HG03457 (cell line): ENCODE measurements at regions not wholly inside any gene's neighbourhood (a gene's known extent, or its start where the extent isn't known, plus 50 kb on each side); places are given as distances from the start of the nearest gene placed in this dataset.
"Not testable (repeated sequence)": the region's sequence is repeated elsewhere in the genome, so short reads cannot be mapped to it uniquely, and the experiment has no call there.

Experiments
- ATAC-seq: cut with Tn5 transposase; IDR thresholded peaks from one replicate; pipeline ENCODE4 v1.9.1; 2021; ENCODE audit warnings: moderate number of reproducible peaks; ENCODE audit not compliant: unreplicated experiment

DNA sequence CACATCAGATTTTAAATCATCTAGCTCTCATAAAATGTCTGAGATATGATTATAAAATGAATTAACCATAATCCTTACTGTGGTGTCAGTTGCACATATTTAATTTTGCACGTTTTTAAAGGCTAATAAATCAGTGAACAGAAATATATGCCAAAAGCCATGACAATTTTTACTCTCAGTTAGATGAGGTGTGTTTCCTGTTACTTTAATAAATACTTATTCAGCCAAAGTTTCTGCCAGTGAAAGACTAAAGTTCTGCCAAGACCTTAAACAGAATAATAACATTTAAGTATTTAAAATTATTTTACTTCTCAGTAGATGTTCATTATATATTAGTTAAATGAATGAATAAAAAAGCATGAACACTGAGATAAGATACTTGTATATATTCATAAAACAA, 1150.1 kb downstream of the NAALADL2 start:
- ATAC-seq: no peak

DNA sequence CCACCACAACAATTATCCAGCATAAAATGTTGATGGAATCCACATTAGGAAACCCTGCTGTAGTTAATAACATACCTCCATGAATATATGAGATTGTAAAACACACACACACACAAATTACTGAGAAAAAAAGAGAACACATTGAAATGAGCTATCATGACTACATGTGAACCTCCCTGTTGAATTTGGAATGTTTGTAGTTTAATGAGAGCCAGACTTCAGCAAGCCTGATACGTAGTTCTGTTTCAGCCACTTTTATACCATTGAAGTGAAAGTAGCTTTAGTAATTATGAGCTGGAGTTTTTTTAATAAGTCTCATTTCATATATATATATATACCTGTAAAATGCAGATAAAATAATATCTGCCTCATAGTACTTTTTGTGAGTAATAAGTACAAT, 1146.4 kb downstream of the NAALADL2 start:
- no peak for ATAC-seq

DNA sequence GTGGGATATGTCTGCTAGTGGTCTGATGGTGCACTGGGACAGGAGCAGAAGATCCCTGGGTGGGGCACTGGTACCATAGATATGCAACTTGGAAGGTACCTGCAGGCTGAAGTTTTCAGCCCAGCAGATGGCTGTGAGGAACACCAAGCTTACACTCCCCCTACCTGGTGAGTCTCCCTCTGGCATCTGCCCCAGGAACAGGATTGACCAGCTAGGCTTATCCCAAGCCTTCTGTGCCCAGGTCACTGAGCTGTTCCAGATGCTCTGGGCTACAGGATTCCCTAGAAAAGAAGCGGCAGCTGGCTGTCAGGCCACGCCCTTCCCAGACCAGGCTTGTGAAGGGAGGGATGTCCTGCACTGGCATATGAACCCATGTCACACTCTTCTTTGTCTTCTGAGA, 1130.0 kb downstream of the NAALADL2 start:
- no peak for ATAC-seq

DNA sequence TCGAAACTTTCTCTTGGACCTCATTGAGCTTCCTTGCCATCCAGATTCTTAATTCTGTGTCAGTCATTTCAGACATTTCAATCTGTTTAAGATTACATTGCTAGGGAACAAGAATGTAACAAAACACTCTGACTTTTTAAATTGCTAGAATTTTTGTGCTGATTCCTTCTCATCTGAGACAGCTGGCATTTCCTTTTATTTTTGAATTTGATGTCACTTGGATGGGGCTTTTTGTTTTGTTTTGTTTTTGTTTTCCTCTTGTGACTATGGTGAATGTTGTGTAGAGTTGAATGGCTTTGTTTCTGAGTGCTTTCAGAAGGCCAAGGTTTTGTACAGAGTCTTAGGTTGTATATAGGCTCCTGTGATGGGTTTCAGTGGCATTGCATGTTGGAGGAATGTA, 1129.3 kb downstream of the NAALADL2 start:
- no peak for ATAC-seq

DNA sequence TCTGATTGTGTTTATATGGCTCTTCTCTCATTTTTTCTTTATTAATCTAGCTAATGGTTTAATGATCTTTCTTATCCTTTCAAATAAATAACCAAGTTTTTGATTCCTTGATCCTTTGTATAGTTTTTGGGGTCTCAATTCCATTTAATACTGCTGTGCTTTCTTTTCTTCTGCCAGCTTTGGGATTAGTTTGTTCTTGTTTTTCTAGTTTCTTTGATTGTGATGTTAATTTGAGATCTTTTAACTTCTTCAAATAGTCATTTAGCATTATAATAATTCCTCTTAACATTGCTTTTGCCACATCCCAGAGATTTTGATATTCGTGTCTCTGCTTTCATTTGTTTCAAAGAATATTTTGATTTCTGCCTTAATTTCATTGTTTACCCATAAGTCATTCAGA, 1126.6 kb downstream of the NAALADL2 start:
- ATAC-seq: no peak

DNA sequence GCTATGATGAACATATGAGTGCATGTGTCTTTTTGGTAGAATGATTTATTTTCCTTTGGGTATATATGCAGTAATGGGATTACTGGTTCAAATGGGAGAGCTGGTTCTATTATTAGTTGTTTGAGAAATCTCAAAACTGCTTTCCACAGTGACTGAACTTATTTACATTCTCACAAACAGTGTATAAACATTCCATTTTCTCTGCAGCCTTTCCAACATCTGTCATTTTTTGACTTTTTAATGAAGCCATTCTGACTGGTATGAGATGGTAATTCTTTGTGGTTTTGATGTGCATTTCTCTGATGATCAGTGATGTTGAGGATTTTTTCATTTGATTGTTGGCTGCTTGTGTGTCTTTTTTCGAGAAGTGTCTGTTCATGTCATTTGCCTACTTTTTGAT, 1124.2 kb downstream of the NAALADL2 start:
- ATAC-seq: no peak

DNA sequence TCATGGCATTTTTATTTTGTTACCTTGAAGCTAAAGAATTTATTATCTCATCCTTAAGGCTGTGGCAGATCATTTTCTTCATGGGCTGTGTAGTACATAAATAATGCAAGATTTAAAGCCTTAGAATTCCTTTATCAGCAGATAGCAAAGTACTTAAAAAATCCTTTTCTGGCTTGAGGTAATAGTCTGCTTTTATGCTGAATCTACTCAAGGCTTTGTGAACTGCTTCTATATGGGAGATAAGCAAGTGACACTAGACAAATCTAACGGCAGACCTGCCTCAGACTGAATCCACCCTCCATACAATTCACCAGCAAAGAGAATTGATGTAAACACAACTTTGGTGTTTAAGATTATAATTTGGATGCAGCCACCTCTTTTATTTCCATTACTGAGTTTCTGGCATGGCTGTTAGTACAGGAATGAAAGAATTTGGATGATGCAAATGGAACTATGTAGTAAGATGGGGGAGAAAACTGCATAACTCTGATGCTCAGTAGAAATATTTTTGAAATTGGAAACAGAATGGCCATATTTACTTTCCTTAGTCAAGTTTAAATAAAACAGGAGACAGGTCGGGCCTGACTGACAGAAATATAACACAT, 1121.5 kb downstream of the NAALADL2 start:
- no peak for ATAC-seq

DNA sequence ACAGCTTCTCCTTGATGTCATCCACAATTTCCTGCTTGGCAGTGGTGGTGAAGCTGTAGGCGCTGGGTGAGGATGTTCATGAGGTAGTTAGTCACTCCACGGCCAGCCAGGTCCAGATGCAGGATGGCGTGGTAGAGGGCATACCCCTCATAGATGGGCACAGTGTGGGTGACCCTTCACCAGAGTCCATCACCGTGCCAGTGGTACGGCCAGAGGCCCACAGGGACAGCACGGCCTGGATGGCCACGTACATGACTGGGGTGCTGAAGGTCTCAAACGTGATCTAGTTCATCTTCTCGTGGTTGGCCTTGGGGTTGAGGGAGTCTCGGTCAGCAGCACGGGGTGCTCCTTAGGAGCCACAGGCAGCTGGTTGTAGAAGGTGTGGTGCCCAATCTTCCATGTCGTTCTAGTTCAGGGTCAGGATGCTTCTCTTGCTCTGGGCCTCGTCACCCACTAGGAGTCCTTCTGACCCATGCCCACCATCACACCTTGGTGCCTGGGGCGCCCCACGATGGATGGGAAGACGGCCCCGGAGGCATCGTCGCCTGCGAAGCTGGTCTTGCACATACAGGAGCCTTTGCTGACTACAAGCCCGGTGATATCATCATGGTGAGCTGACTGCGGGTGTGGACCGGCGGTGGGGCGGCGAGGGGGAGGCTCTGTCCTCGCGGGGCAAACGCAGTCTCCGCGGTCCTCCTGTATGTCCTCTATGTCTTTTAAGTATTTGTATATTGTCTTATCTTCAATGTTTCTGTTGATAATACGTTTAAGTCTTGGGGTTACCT, 1119.0 kb downstream of the NAALADL2 start:
- ATAC-seq: no peak

GRCh38 chr3:175969456-175969855, 1110.3 kb downstream of the NAALADL2 start:
- no peak for ATAC-seq

- no peak for ATAC-seq
These were observed 1105.9 kb downstream of the NAALADL2 start for GRCh38 chr3:175965036-175965435.

DNA sequence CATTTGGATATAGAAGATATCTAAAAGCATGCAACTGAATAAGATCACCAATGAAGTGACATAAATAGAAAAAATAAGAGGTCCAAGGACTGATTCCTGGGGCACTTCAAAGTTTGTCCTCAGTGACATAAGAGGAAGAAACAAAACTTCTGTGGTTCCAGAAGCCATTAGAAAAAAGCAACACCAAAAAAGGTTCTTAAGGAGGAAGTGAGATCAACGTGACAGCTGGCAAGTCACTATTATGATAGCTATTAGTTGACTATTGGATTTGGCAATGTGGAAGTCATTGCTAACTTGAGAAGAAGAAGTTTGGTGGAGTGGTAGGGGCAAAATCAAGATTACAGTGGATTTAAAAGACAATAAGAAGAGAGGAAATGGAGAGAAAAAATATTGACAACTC, 1098.3 kb downstream of the NAALADL2 start:
- ATAC-seq: no peak

DNA sequence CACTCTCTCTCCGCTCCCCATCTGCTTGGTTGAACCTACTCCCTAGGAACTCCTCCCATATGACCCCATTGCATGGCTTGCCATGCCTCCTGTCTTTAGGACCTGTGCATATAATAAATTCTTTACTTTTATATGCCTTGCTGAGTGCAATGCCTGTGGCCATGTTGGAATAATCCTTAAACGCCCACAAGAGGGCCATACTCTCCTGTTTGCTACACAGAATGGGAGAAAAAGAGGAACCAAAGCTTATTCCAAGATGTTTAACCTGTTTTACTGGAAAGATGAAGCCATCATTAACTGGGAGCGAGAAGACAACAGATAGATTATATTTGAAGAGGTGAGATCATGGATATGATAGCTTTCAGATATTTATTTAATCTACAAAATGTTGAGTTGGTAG, 1097.8 kb downstream of the NAALADL2 start:
- no peak for ATAC-seq

- ATAC-seq: no peak
These were observed 1092.0 kb downstream of the NAALADL2 start for GRCh38 chr3:175951047-175951694.

DNA sequence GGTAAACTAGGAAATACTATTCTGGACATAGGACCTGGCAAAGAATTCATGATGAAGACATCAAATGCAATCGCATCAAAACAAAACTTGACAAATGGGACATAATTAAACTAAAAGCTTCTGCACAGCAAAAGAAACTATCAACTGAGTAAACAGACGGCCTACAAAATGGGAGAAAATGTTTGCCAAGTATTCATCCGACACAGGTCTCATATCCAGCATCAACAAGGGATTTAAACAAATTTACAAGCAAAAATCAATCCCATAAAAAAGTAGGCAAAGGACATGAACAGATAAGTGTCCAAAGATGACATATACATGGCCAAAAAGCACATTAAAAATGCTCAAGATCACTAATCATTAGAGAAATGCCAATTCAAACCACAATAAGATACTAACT, 1088.9 kb downstream of the NAALADL2 start:
- no peak for ATAC-seq

DNA sequence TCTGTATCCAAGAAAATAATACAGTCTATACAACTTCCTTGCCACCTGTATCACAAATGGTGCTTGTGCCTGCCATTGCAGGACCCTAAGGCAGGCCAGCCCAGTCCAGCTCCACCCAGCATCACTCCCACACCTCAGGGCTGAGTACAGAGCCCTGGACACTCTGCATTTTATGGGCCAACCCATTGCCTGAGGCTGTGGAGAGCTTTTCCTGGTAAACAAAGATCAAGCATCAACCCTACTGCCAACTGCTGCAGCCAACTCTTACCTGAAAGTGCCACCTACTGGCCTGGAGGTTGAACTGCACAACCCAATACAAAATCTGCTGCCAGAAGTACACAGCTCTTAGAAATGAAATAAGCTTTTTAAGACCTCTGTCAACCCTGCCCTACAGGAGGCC, 1082.2 kb downstream of the NAALADL2 start:
- ATAC-seq: no peak

DNA sequence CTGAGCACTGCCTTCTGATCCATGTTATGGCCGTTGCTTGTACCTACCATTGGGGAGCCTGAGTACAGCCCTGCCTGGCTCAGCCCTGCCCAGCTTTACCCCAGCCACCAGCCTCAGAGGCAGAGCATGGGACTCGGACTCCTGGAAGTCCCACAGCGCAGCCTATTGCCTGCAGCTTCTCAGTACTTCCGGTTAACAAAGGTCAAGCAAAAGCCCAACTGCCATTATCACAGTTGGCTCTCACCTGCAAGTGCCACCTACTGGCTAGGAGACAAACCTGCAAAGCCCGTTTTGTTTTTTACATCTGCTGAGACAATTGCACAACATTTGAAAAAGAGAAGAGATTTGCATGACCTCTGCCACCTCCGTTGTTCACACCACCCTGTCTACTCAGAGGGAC, 1081.7 kb downstream of the NAALADL2 start:
- no peak for ATAC-seq

DNA sequence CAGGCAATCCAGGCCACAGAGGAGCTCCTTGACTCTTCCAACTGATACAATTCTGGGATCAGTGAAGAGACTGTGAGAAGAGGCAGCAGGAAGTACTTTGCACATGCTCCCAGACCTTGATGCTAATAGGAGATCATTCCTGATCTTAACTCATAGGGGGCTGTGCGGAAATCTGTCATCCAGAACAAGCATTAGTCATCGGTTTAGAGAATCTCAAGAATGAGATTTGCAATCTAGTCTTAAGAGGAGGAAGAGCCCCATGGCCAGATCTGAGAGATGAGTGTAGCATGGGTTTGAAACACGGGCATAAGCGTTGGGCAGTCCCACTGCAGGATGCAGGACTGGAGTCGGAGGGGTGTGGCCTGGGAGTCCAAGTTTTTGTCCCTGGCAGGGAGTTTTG, 1081.1 kb downstream of the NAALADL2 start:
- ATAC-seq: no peak

- ATAC-seq: not testable (repeated sequence)
These were observed 1078.2 kb downstream of the NAALADL2 start for GRCh38 chr3:175937367-175937766.

GRCh38 chr3:175932586-175932985, 1073.5 kb downstream of the NAALADL2 start:
- no peak for ATAC-seq

GRCh38 chr3:175919133-175919532, 1060.0 kb downstream of the NAALADL2 start:
- no peak for ATAC-seq

DNA sequence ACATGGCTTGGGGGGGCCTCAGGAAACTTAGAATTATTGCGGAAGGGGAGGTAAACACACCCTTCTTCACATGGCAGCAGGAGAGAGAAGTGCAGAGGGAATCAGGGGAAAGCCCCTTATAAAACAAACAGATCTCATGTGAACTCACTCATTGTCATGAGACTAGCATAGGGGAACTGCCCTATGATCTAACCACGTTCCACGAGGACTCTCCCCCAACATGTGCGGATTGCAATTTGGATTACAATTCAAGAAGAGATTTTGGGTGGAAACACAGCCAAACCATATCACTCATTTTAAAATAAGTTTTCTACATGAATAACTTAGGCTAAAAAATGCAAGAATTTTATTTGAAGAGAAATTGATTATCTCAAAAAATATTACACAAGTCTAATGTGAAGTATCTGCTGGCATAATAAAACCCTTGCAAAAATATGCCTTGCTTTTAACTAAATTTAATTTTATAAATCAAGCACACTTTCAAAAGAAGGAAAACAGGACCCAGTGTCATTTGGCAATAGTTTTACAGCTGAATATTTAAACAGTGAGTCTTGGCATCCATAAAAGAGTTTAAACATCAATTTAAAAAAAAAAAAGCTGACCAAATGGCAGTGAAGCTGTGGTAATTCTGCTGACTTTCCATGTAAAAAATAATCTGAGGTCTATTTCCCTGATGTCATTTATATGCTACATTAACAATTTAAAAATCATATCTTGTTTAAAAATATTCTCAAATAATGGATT, 1057.2 kb downstream of the NAALADL2 start:
- ATAC-seq: no peak

DNA sequence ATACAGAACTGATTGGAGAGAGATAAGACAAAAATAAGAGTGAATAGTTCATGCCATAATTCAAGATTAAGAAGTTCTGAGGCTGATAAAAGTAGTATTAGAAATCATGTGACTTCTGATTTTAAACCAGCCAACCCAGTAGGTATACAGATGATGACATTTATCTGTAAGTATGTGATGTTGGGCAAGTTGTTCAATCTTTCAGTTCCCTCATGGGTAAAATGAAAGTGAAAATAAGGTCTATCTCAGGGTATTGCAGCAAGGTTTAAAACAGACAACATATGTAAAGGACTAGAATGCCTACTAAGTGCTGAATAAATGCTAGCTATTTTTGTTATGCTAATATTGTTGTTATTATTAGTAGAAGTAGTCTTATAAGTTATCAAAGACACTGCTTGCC, 1055.7 kb downstream of the NAALADL2 start:
- no peak for ATAC-seq
